Astrocyte (in vitro differentiated cells and primary cell): ENCODE measurements at regions not wholly inside any gene's neighbourhood (a gene's known extent, or its start where the extent isn't known, plus 50 kb on each side); places are given as distances from the start of the nearest gene placed in this dataset.
A peak's percentile ranks its signal among the peaks of the same experiment; 100 is the strongest.

Experiments
- CTCF ChIP-seq: IDR thresholded peaks from 2 replicates; pipeline ENCODE4 v1.5.1; 2011; ENCODE audit warnings: low read depth, mild to moderate bottlenecking, inconsistent platforms, low read length, moderate library complexity; ENCODE audit not compliant: insufficient read depth
- EZH2 ChIP-seq: IDR thresholded peaks from 2 replicates; pipeline ENCODE4 v1.6.1; 2012; ENCODE audit warnings: mild to moderate bottlenecking, low read length, inconsistent platforms; ENCODE audit not compliant: insufficient read depth

GRCh38 chr19:14315433-14315832 lies 65.8 kb upstream of the ADGRE5 start:
- TF ChIP-seq CTCF (peak; percentile 6), EZH2 (no peak)
